ENCODE measurements at regions not wholly inside any gene's neighbourhood (a gene's known extent, or its start where the extent isn't known, plus 50 kb on each side); places are given as distances from the start of the nearest gene placed in this dataset.

DNA sequence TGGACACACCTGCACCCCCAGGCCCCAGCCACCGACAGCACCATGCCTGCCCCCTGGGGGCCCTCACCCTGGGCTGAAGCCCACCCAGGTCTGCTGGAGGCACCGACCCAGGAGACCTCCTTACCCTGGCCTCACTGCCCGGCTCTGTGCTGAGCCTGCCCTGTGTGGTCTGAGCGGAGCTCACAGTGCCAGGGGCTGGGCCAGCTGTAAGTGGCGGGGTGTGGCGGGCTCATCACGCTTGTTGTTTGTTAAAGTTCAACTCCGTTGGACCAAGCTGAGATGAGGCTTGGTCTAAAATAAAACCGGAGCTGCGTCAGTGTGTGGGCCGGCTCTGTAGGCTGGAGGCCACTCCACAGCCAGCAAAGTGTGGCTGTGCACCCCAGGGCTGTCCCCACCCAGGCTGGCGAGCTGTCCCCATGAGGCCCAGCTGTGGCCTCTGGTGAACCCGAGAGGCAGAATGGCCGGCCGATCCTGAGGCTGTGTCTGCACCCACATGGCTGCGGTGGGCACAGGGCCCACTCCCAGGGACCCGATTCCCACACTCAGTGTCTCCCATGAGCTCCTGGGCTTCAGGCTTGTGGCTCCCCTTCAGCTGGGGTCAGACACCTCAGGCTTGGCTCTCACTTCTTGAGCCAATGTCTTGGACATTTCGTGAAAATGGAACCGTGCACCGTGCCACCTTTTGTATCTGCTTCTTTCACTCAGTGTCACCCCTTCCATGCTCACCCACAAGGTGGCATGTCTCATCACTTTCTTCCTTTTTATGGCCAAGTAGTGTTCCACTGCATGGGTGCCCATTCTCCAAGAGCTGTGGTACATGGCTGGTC, 137.9 kb downstream of the CTTN start:
- peaks cover 0 to 6% (median 4%) of the 10 kb centered on the region in 3 experiments; a peak in 4 of 7 replicates for H3K36me3 Mint-ChIP-seq (ENCODE audit: insufficient read depth in 1 of 3, low read depth in 3 of 3)
- TF ChIP-seq, protein P1, sequence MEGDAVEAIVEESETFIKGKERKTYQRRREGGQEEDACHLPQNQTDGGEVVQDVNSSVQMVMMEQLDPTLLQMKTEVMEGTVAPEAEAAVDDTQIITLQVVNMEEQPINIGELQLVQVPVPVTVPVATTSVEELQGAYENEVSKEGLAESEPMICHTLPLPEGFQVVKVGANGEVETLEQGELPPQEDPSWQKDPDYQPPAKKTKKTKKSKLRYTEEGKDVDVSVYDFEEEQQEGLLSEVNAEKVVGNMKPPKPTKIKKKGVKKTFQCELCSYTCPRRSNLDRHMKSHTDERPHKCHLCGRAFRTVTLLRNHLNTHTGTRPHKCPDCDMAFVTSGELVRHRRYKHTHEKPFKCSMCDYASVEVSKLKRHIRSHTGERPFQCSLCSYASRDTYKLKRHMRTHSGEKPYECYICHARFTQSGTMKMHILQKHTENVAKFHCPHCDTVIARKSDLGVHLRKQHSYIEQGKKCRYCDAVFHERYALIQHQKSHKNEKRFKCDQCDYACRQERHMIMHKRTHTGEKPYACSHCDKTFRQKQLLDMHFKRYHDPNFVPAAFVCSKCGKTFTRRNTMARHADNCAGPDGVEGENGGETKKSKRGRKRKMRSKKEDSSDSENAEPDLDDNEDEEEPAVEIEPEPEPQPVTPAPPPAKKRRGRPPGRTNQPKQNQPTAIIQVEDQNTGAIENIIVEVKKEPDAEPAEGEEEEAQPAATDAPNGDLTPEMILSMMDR (conservative IDR thresholded peaks at IDR 0.05), result no peak
- H3K14ac ChIP-seq (ENCODE audit: insufficient read depth, low read length), result no peak overlapping the region; the same call in 1 of the 2 replicates
- DNase-seq, result peak; percentile 21
- no peak overlapping the region for H2BK20ac ChIP-seq (ENCODE audit: low read depth, low read length, poor library complexity, severe bottlenecking)
- H3K4me2 ChIP-seq (ENCODE audit: insufficient read depth, insufficient read length, low read length), result no peak overlapping the region
- peaks cover 5 to 6% of the 10 kb centered on the region in 2 experiments; a peak in 4 of 5 replicates for H3K9me3 Mint-ChIP-seq
- H3K79me2 ChIP-seq (ENCODE audit: insufficient read depth, low read length), result no peaks in the 10 kb centered on the region
- H2BK15ac ChIP-seq (ENCODE audit: low read depth, low read length), result no peak overlapping the region
- H3K23ac ChIP-seq (ENCODE audit: insufficient read length, low read depth, low read length), result no peak overlapping the region
- no peaks in the 10 kb centered on the region for H3K27me3 ChIP-seq (ENCODE audit: insufficient read depth, low read length)
- no peak overlapping the region for H3T11ph ChIP-seq (ENCODE audit: low read length)
- no peak overlapping the region for H4K91ac ChIP-seq (ENCODE audit: insufficient read length, low read depth, low read length)
- no peak overlapping the region for H2BK5ac ChIP-seq (ENCODE audit: insufficient read length, low read length)
- H3K23me2 ChIP-seq (ENCODE audit: insufficient read length, low read depth, low read length, poor library complexity, severe bottlenecking), result no peaks in the 10 kb centered on the region
- H2BK120ac ChIP-seq (ENCODE audit: low read depth, low read length, poor library complexity, severe bottlenecking), result no peak overlapping the region
- H2AFZ ChIP-seq (ENCODE audit: low read length), result no peak overlapping the region
- H3K18ac ChIP-seq (ENCODE audit: insufficient read length, low read depth, low read length), result no peak overlapping the region
- H3K27ac ChIP-seq (ENCODE audit: insufficient read length, low read depth, low read length), result no peak overlapping the region
- H3K4me3 Mint-ChIP-seq, result no peak overlapping the region
- no peak overlapping the region for H3K4ac ChIP-seq (ENCODE audit: low read depth, low read length)
- no peak overlapping the region for H4K5ac ChIP-seq (ENCODE audit: insufficient read length, low read depth, low read length)
- no peak overlapping the region for H3K56ac ChIP-seq (ENCODE audit: insufficient read length, low read depth, low read length)
- H3K9ac ChIP-seq (ENCODE audit: extremely low read depth, insufficient read length, low read length), result no peak overlapping the region
- peaks cover 11% of the 10 kb centered on the region; the same call in 1 of the 2 replicates for H3K4me1 ChIP-seq (ENCODE audit: insufficient read depth, low read length)
- no peaks in the 10 kb centered on the region for H4K20me1 ChIP-seq (ENCODE audit: control insufficient read depth, insufficient read depth, insufficient read length)
- H3K79me1 ChIP-seq (ENCODE audit: insufficient read depth, low read depth, low read length, poor library complexity, severe bottlenecking), result no peaks in the 10 kb centered on the region
- peaks cover 14 to 18% of the 10 kb centered on the region in 2 experiments for H3K4me1 Mint-ChIP-seq
- H3K27ac Mint-ChIP-seq, result no peak overlapping the region
- H2AK5ac ChIP-seq (ENCODE audit: insufficient read length, low read length), result no peak overlapping the region
- no peaks in the 10 kb centered on the region for H3K9me3 ChIP-seq (ENCODE audit: control insufficient read depth, low read depth, low read length)
- WGBS (ENCODE audit: extremely low coverage, insufficient read length, low lambda C conversion rate), result no CpG with 5 or more reads among the region's 20 CpGs
- H4K8ac ChIP-seq (replicated peaks; ENCODE audit: insufficient read length, low read depth, low read length), result no peak overlapping the region
- H2BK12ac ChIP-seq (ENCODE audit: insufficient read length, low read depth, low read length), result no peak overlapping the region
- no peaks in the 10 kb centered on the region for H3K27me3 Mint-ChIP-seq (ENCODE audit: low read depth)
